Cardiac fibroblast (primary cell): ENCODE measurements at regions not wholly inside any gene's neighbourhood (a gene's known extent, or its start where the extent isn't known, plus 50 kb on each side); places are given as distances from the start of the nearest gene placed in this dataset.

ENCODE experiments used
- DNase-seq, 2 donors: peaks; one replicate each; pipeline versions ENCODE4 v3.0.0 to v3.0.0-alpha.2; 2010; ENCODE audit warnings: low read depth in 2 of 2
- H3K4me3 ChIP-seq, 2 donors: replicated peaks in 1 of 2; 1 replicate in 1 of 2; 2 replicates in 1 of 2; pipeline ENCODE4 v1.5.1; 2011; ENCODE audit warnings: low read depth in 2 of 2, low read length in 2 of 2, mild to moderate bottlenecking in 2 of 2, moderate library complexity in 1 of 2
- TF ChIP-seq, protein P1 (sequence below): IDR thresholded peaks from one replicate; pipeline ENCODE4 v1.5.1; 2011; ENCODE audit warnings: low read depth, mild to moderate bottlenecking, low read length, inconsistent platforms

DNA sequence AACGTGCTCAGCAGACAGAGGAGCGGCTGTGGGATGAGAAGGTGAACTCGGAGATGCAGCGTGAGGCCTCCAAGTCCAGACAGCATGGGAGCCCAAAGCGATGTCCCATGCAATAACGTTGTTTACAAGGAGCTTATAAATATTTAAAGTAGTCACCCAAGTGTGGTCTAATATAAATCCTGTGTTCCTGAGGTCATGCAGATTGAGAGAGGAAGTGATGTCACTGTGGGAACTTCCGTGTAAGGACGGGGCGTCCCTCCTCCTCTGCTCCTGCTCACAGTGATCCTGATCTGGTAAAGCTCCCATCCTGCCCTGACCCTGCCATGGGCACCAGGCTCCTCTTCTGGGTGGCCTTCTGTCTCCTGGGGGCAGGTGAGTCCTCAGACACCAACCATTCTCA is 94.7 kb upstream of the PRSS58 start:
- TF ChIP-seq, protein P1, sequence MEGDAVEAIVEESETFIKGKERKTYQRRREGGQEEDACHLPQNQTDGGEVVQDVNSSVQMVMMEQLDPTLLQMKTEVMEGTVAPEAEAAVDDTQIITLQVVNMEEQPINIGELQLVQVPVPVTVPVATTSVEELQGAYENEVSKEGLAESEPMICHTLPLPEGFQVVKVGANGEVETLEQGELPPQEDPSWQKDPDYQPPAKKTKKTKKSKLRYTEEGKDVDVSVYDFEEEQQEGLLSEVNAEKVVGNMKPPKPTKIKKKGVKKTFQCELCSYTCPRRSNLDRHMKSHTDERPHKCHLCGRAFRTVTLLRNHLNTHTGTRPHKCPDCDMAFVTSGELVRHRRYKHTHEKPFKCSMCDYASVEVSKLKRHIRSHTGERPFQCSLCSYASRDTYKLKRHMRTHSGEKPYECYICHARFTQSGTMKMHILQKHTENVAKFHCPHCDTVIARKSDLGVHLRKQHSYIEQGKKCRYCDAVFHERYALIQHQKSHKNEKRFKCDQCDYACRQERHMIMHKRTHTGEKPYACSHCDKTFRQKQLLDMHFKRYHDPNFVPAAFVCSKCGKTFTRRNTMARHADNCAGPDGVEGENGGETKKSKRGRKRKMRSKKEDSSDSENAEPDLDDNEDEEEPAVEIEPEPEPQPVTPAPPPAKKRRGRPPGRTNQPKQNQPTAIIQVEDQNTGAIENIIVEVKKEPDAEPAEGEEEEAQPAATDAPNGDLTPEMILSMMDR: no peak
- H3K4me3 ChIP-seq: no peak overlapping the region
- DNase-seq: no peak

DNA sequence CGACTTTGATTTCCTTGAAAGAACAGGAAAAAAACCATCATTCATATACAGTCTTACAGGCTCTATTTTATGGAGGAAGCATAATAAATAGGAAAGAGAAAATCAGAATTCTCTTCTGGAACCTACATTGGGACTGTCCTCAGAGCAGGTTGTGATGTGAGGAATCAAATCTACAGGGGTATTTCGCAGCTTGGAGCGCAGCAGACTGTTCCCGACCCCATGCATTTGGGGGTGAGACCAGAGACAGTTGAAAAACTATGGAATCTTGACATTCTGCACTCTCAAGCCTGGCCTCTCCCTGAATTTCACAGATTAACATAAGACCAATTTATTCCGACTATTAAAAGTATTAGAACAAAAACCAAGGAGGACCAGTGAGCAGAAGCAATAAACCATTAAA is 93.3 kb upstream of the PRSS58 start:
- no peak overlapping the region for H3K4me3 ChIP-seq
- TF ChIP-seq, protein P1: no peak
- DNase-seq: no peak

DNA sequence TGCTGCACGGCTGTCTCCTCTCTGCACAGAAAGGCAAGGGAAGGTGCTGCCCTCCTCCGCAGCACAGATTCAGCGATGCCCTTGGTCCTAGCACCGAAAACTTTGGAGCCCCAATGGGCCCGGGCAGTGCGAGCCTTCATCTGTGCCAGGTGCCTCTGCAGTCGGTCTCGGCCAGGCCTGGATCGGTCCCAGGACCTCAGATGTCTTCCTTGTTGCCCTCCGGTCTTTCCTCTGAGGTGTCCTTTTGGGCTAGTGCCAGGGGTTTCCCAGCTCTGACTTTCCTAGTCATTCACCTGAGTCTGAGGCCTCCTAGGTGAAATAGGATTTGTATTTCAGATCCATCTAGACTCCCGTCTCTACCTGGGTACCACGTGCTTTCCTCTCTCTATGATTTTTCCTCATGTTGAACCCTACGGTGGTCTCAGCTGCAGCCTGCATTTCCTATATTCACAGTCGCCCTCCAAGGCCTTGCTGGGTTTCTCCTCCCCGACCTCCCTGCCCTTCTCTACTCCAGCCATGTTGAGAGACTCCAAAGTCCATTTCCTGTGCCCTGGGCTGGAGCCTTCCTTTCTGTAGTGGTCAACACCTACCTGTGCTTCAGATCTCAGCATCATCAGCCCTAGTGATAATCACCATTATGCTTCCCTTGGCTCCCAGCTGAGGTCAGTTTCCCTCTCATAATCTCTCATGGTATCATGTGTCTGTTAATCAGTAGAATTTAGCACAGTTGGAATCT is 92.0 kb upstream of the PRSS58 start:
- no peak overlapping the region for H3K4me3 ChIP-seq
- no peak for DNase-seq
- TF ChIP-seq, protein P1: no peak

DNA sequence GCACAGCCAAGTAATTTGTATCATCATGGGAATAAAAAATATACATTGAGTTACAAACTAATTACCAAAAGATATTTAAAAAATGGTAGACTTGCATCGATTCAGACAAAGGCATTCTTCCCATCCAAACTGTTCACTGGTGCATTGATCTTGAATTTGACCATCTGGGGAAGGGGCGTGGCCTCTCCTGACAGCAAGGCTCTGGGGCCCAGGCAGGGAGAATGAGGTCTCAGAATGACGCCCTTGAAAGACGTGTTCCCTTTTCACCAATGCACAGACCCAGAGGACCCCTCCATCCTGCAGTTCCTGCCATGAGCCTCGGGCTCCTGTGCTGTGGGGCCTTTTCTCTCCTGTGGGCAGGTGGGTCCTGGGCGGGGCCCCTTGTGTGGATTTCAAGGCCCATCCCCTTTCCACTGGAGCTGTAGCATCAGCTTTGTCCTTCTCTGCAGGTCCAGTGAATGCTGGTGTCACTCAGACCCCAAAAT is 91.1 kb upstream of the PRSS58 start:
- no peak overlapping the region for H3K4me3 ChIP-seq
- TF ChIP-seq, protein P1: no peak
- no peak for DNase-seq

DNA sequence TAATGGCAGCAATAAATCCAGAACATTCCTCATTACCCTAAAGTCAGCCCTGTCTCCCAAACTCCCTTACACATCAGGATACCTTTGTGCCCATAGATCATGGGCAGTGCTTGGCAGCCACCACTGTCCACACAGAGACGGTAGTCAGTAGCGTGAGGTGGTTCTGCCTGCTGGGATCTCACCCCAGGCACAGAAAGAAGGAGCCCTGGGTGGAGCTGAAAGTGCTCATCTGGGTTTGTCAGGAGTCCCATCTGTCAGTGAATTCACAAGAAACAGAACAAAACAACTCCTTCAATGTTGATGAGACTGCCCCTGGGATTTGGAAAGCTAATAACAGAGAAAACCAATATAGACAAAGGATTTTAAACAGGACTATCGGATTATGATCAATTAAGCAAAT is 90.2 kb upstream of the PRSS58 start:
- TF ChIP-seq, protein P1: no peak
- no peak overlapping the region for H3K4me3 ChIP-seq
- DNase-seq: no peak

DNA sequence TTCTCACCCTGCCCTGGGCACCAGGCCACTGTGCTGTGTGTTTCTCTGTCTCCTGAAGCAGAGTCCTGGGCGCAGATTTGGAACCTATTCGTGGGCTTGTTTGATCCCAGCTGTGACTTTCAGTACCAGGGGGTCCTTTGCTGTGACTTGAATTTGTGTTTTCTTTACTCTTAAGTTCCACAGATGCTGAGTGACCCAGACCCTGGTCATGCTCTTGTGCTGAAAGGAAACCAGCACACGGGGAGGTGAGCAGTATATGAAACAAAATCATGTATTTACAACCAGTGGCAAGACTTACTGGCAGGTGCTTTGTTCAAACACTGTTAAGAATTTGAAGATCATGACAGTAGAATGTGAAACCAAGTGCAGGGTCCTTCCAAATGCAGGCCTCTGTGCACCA is 89.2 kb upstream of the PRSS58 start:
- H3K4me3 ChIP-seq: no peak overlapping the region
- DNase-seq: no peak
- TF ChIP-seq, protein P1: no peak

DNA sequence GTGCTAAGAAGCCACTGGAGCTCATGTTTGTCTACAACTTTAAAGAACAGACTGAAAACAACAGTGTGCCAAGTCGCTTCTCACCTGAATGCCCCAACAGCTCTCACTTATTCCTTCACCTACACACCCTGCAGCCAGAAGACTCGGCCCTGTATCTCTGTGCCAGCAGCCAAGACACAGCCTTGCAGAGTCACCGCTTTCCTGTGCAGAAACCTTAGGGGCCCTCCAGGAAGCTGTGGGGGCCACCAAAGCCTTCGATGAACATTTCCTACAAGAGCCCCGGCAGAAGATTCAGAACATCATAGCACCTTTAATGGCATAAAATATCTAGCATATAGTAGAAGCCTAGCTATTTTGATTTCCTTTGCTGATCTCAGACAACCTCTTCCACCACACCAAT is 88.0 kb upstream of the PRSS58 start:
- TF ChIP-seq, protein P1: no peak
- no peak overlapping the region for H3K4me3 ChIP-seq
- no peak for DNase-seq
